K562 (cell line): ENCODE measurements at regions not wholly inside any gene's neighbourhood (a gene's known extent, or its start where the extent isn't known, plus 50 kb on each side); places are given as distances from the start of the nearest gene placed in this dataset.
A peak's percentile ranks its signal among the peaks of the same experiment; 100 is the strongest.

Source experiments
- BHLHE40 ChIP-seq: IDR thresholded peaks from 2 replicates; pipeline ENCODE4 v1.6.1; 2011; ENCODE audit warnings: low read length, improper control_type of control experiment
- CC2D1A ChIP-seq: fragments of 450-650 bp; IDR thresholded peaks from 2 replicates; pipeline ENCODE4 v1.6.1; 2017; ENCODE audit warnings: mild to moderate bottlenecking
- ELF1 ChIP-seq: fragments of 200-800 bp; sonication (Bioruptor generic); IDR thresholded peaks from 2 replicates; pipeline ENCODE4 v1.6.1; 2016; ENCODE audit warnings: missing genetic modification characterization, missing compliant biosample characterization
- GTF2F1 ChIP-seq: IDR thresholded peaks from 2 replicates; pipeline ENCODE4 v1.6.1; 2011; ENCODE audit warnings: low read depth, low read length, improper control_type of control experiment
- PHB2 ChIP-seq: fragments of 450-650 bp; IDR thresholded peaks from 2 replicates; pipeline ENCODE4 v1.6.1; 2017; ENCODE audit warnings: low read depth
- PML ChIP-seq: IDR thresholded peaks from 2 replicates; pipeline ENCODE4 v1.6.1; 2012; ENCODE audit warnings: low read length, inconsistent platforms
- POLR2G ChIP-seq: fragments of 200-400 bp; formaldehyde crosslinking; IDR thresholded peaks from 2 replicates; pipeline ENCODE4 v1.6.1; 2017; ENCODE audit warnings: low read depth, mild to moderate bottlenecking, antibody characterized with exemption, low read length, moderate library complexity
- RCOR1 ChIP-seq, 2 experiments: IDR thresholded peaks; 2 replicates each; pipeline ENCODE4 v1.6.1; 2012; ENCODE audit warnings: low read depth in 2 of 2, low read length in 2 of 2, borderline replicate concordance in 1 of 2, improper control_type of control experiment in 1 of 2
- SIN3B ChIP-seq: fragments of 450-650 bp; IDR thresholded peaks from 2 replicates; pipeline ENCODE4 v1.6.1; 2017; ENCODE audit warnings: low read depth, mild to moderate bottlenecking, moderate library complexity
- SMARCB1 ChIP-seq: IDR thresholded peaks from 2 replicates; pipeline ENCODE4 v1.6.1; 2011; ENCODE audit warnings: improper control_type of control experiment, low read depth; ENCODE audit not compliant: insufficient read length
- ZNF197 ChIP-seq: fragments of 200-800 bp; sonication (Bioruptor generic); IDR thresholded peaks from 2 replicates; pipeline ENCODE4 v1.6.1; 2016; ENCODE audit warnings: low read depth, missing genetic modification characterization, missing compliant biosample characterization
- ZNF436 ChIP-seq: fragments of 250-450, 450-650 bp; sonication (Bioruptor Pico); formaldehyde crosslinking; IDR thresholded peaks from 2 replicates; pipeline ENCODE4 v1.7.0; 2020; ENCODE audit warnings: mild to moderate bottlenecking
- TF ChIP-seq, protein P1 (sequence below): fragments of 250-450 bp; sonication (Bioruptor Pico); IDR thresholded peaks from 2 replicates; pipeline ENCODE4 v1.4.0; 2020
- TF ChIP-seq, protein P2 (sequence below), 3 experiments: fragments of 200-800 bp in 1 of 3; fragments of 250-450 bp in 1 of 3; fragments of 450-650 bp in 1 of 3; sonication (Bioruptor Pico) in 1 of 3; sonication (Bioruptor generic) in 1 of 3; formaldehyde crosslinking in 1 of 3; IDR thresholded peaks; 2 replicates each; pipeline versions ENCODE4 v1.6.1 to v1.8.0; 2016 to 2022; ENCODE audit warnings: mild to moderate bottlenecking in 2 of 3, missing genetic modification characterization in 2 of 3, missing compliant biosample characterization in 1 of 3, moderate library complexity in 1 of 3
- TF ChIP-seq, protein P3 (sequence below): fragments of 450-650 bp; IDR thresholded peaks from 2 replicates; pipeline ENCODE4 v1.6.1; 2017; ENCODE audit warnings: mild to moderate bottlenecking, moderate library complexity
- TF ChIP-seq, protein P4 (sequence below): fragments of 200-800 bp; sonication (Bioruptor generic); IDR thresholded peaks from 2 replicates; pipeline ENCODE4 v1.6.1; 2017; ENCODE audit warnings: missing genetic modification characterization, missing compliant biosample characterization

DNA sequence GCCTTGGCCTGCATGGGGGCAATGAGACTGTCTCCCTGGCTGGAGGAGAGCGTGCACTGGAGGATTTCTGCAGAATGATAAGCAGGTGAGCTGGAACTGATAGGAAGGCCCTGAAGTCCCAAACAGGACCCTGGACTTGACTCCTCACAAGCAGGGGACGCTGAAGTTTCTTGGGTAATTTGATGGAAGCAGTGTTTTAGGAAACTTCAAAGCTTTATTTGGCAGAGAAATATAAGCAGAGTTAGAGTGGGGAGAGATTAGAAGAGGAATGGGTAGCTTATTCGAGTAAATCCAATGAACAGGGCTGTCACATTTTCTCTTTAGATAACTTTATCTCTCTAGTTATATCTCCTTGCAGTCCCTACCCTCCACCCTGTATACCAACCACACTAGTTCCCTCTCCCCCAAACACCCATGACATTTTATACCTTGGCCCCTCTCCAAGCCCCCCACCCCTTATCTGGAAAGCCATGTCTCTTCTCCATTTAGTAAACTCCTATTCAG is 73.6 kb upstream of the IGFBP5 start (continued):
- TF ChIP-seq, protein P1, sequence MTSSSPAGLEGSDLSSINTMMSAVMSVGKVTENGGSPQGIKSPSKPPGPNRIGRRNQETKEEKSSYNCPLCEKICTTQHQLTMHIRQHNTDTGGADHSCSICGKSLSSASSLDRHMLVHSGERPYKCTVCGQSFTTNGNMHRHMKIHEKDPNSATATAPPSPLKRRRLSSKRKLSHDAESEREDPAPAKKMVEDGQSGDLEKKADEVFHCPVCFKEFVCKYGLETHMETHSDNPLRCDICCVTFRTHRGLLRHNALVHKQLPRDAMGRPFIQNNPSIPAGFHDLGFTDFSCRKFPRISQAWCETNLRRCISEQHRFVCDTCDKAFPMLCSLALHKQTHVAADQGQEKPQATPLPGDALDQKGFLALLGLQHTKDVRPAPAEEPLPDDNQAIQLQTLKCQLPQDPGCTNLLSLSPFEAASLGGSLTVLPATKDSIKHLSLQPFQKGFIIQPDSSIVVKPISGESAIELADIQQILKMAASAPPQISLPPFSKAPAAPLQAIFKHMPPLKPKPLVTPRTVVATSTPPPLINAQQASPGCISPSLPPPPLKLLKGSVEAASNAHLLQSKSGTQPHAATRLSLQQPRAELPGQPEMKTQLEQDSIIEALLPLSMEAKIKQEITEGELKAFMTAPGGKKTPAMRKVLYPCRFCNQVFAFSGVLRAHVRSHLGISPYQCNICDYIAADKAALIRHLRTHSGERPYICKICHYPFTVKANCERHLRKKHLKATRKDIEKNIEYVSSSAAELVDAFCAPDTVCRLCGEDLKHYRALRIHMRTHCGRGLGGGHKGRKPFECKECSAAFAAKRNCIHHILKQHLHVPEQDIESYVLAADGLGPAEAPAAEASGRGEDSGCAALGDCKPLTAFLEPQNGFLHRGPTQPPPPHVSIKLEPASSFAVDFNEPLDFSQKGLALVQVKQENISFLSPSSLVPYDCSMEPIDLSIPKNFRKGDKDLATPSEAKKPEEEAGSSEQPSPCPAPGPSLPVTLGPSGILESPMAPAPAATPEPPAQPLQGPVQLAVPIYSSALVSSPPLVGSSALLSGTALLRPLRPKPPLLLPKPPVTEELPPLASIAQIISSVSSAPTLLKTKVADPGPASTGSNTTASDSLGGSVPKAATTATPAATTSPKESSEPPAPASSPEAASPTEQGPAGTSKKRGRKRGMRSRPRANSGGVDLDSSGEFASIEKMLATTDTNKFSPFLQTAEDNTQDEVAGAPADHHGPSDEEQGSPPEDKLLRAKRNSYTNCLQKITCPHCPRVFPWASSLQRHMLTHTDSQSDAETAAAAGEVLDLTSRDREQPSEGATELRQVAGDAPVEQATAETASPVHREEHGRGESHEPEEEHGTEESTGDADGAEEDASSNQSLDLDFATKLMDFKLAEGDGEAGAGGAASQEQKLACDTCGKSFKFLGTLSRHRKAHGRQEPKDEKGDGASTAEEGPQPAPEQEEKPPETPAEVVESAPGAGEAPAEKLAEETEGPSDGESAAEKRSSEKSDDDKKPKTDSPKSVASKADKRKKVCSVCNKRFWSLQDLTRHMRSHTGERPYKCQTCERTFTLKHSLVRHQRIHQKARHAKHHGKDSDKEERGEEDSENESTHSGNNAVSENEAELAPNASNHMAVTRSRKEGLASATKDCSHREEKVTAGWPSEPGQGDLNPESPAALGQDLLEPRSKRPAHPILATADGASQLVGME (CRISPR knock-in tag), result no peak
- TF ChIP-seq RCOR1 (IDR thresholded peaks at IDR 0.05; ENCODE audit: borderline replicate concordance in 1 of 2, low read depth in 2 of 2, low read length in 2 of 2), result 0 out of 4 replicates have a peak, but pooled peaks of 1 of the 2 experiments have one; percentile 14
- TF ChIP-seq PML, result no peak
- no peak for TF ChIP-seq ZNF436
- peak; percentile 61; the same call in 1 of the 2 replicates for TF ChIP-seq BHLHE40
- TF ChIP-seq SIN3B, result no peak
- no peak for TF ChIP-seq GTF2F1
- TF ChIP-seq, protein P2, sequence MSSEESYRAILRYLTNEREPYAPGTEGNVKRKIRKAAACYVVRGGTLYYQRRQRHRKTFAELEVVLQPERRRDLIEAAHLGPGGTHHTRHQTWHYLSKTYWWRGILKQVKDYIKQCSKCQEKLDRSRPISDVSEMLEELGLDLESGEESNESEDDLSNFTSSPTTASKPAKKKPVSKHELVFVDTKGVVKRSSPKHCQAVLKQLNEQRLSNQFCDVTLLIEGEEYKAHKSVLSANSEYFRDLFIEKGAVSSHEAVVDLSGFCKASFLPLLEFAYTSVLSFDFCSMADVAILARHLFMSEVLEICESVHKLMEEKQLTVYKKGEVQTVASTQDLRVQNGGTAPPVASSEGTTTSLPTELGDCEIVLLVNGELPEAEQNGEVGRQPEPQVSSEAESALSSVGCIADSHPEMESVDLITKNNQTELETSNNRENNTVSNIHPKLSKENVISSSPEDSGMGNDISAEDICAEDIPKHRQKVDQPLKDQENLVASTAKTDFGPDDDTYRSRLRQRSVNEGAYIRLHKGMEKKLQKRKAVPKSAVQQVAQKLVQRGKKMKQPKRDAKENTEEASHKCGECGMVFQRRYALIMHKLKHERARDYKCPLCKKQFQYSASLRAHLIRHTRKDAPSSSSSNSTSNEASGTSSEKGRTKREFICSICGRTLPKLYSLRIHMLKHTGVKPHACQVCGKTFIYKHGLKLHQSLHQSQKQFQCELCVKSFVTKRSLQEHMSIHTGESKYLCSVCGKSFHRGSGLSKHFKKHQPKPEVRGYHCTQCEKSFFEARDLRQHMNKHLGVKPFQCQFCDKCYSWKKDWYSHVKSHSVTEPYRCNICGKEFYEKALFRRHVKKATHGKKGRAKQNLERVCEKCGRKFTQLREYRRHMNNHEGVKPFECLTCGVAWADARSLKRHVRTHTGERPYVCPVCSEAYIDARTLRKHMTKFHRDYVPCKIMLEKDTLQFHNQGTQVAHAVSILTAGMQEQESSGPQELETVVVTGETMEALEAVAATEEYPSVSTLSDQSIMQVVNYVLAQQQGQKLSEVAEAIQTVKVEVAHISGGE (CRISPR knock-in tag; IDR thresholded peaks at IDR 0.05), result no peak
- no peak for TF ChIP-seq ELF1
- peak; percentile 40; the same call in 1 of the 2 replicates for TF ChIP-seq PHB2
- TF ChIP-seq ZNF197 (CRISPR knock-in tag), result 0 out of 2 replicates have a peak, but pooled peaks have one; percentile 3
- TF ChIP-seq, protein P3, sequence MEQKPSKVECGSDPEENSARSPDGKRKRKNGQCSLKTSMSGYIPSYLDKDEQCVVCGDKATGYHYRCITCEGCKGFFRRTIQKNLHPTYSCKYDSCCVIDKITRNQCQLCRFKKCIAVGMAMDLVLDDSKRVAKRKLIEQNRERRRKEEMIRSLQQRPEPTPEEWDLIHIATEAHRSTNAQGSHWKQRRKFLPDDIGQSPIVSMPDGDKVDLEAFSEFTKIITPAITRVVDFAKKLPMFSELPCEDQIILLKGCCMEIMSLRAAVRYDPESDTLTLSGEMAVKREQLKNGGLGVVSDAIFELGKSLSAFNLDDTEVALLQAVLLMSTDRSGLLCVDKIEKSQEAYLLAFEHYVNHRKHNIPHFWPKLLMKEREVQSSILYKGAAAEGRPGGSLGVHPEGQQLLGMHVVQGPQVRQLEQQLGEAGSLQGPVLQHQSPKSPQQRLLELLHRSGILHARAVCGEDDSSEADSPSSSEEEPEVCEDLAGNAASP, result no peak
- TF ChIP-seq SMARCB1, result no peak
- TF ChIP-seq, protein P4, sequence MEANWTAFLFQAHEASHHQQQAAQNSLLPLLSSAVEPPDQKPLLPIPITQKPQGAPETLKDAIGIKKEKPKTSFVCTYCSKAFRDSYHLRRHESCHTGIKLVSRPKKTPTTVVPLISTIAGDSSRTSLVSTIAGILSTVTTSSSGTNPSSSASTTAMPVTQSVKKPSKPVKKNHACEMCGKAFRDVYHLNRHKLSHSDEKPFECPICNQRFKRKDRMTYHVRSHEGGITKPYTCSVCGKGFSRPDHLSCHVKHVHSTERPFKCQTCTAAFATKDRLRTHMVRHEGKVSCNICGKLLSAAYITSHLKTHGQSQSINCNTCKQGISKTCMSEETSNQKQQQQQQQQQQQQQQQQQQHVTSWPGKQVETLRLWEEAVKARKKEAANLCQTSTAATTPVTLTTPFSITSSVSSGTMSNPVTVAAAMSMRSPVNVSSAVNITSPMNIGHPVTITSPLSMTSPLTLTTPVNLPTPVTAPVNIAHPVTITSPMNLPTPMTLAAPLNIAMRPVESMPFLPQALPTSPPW (CRISPR knock-in tag), result peak; percentile 39; the same call in 1 of the 2 replicates
- no peak for TF ChIP-seq POLR2G
- no peak for TF ChIP-seq CC2D1A
